Fibroblast of lung (primary cell): ENCODE measurements at regions not wholly inside any gene's neighbourhood (a gene's known extent, or its start where the extent isn't known, plus 50 kb on each side); places are given as distances from the start of the nearest gene placed in this dataset.

Experiments
- CTCF ChIP-seq, 2 donors: IDR thresholded peaks in 1 of 2; conservative IDR thresholded peaks in 1 of 2; 1 replicate in 1 of 2; 2 replicates in 1 of 2; pipeline ENCODE4 v1.5.1; 2011 to 2012; ENCODE audit warnings: low read length in 2 of 2, control low read depth in 1 of 2, inconsistent platforms in 1 of 2, low read depth in 1 of 2, mild to moderate bottlenecking in 1 of 2
- EZH2 ChIP-seq: IDR thresholded peaks from 2 replicates; pipeline ENCODE4 v1.5.1; 2012; ENCODE audit warnings: low read length, control low read depth, mild to moderate bottlenecking; ENCODE audit errors: missing control alignments

GRCh38 chr5:75921011-75921410 is 162.2 kb upstream of the SV2C start:
- TF ChIP-seq CTCF (conservative IDR thresholded peaks at IDR 0.05 in 1 of 2, IDR thresholded peaks at IDR 0.05 in 1 of 2; ENCODE audit: low read depth in 1 of 2, low read length in 2 of 2) (no peak), EZH2 (no peak)
